Peyer's patch (tissue), 4 donors: ENCODE measurements at regions not wholly inside any gene's neighbourhood (a gene's known extent, or its start where the extent isn't known, plus 50 kb on each side); places are given as distances from the start of the nearest gene placed in this dataset.

Experiments
- CTCF ChIP-seq, 6 experiments: fragments of 450-650 bp in 4 of 6; fragments of 200-600 bp in 2 of 6; sonication (generic) in 1 of 6; IDR thresholded peaks; one replicate each; pipeline ENCODE4 v1.5.1; 2017 to 2019; ENCODE audit warnings: antibody characterized with exemption in 6 of 6, mild to moderate bottlenecking in 3 of 6, moderate library complexity in 1 of 6
- POLR2A ChIP-seq, 2 donors: fragments of 450-650 bp; IDR thresholded peaks; one replicate each; pipeline ENCODE4 v1.5.1; 2017; ENCODE audit warnings: antibody characterized with exemption in 2 of 2, mild to moderate bottlenecking in 2 of 2, moderate library complexity in 2 of 2

DNA sequence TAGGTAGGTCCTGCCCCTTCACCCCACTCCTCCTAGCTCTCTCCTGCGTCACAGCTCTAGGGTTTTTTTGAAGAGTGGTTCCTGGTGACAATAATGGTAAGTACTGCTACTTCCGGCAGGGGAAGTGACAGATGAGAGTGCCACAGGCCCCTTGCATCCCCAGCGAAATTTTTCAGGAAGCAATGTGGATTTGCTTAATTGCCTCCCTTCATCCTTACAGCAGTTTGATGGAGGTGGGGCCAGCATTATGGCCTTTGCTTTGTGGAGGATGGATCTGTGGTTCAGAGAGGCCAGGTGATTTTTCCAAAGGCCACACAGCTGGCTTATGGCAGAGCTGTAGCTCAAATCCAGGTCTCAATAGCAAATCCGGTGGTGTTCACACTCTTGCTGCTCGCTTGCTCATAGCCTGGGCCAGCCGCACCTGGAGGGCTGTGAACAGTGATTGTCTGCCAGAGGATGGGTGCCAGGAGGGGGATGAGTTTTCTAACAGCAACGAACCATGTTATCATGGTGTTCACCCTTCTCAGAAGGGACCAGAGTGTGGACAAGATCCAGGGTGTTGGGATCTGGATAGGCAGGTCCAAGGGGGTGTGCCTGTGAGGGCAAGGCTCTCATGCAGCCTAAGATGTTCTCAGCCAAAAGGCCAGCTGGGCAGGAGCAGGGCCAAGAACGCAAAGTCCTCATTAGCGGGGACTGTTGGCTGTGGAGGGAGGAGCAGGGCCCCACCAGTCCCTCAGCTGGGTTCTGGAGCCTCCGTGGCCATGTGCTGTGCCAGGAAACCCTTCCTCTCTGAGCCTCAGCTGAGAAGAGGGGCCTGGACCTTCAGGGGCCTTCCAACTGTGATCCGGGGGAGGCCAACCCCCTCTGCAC is 89.0 kb downstream of the EMX2 start:
- TF ChIP-seq CTCF (IDR thresholded peaks at IDR 0.05), result no peak
- TF ChIP-seq POLR2A (IDR thresholded peaks at IDR 0.05), result no peak
